MM.1S (cell line): ENCODE measurements at regions not wholly inside any gene's neighbourhood (a gene's known extent, or its start where the extent isn't known, plus 50 kb on each side); places are given as distances from the start of the nearest gene placed in this dataset.

ENCODE experiments used
- DNase-seq: peaks from one replicate; pipeline ENCODE4 v3.0.0-alpha.2; 2015
- H2AFZ ChIP-seq: fragments of 300-600 bp; sonication (generic); 2 replicates; pipeline ENCODE4 v1.6.0; 2016; ENCODE audit warnings: antibody characterized with exemption, low read length
- H3F3A ChIP-seq: fragments of 300-600 bp; sonication (generic); 2 replicates; pipeline ENCODE4 v1.6.1; 2016; ENCODE audit warnings: mild to moderate bottlenecking, antibody characterized with exemption, low read length, moderate library complexity, mixed read lengths; ENCODE audit not compliant: insufficient read depth
- H3K27ac ChIP-seq: fragments of 300-600 bp; sonication (generic); 2 replicates; pipeline ENCODE4 v1.5.1; 2016; ENCODE audit warnings: mild to moderate bottlenecking, low read length
- H3K27me3 ChIP-seq: fragments of 300-600 bp; sonication (generic); replicated peaks from 2 replicates; pipeline ENCODE4 v1.6.0; 2016; ENCODE audit warnings: low read length; ENCODE audit not compliant: insufficient read depth
- H3K36me3 ChIP-seq: fragments of 300-600 bp; sonication (generic); replicated peaks from 2 replicates; pipeline ENCODE4 v1.6.1; 2016; ENCODE audit warnings: mild to moderate bottlenecking, low read length, mixed read lengths; ENCODE audit not compliant: insufficient read depth
- H3K4me1 ChIP-seq: fragments of 300-600 bp; sonication (generic); 2 replicates; pipeline ENCODE4 v1.6.1; 2016; ENCODE audit warnings: low read length, mixed read lengths
- H3K4me2 ChIP-seq: fragments of 300-600 bp; sonication (generic); 2 replicates; pipeline ENCODE4 v1.6.0; 2016; ENCODE audit warnings: low read depth, low read length
- H3K4me3 ChIP-seq: fragments of 300-600 bp; sonication (generic); 2 replicates; pipeline ENCODE4 v1.5.1; 2016; ENCODE audit warnings: low read length, mixed read lengths
- H3K79me2 ChIP-seq: fragments of 300-600 bp; sonication (generic); 2 replicates; pipeline ENCODE4 v1.6.1; 2016; ENCODE audit warnings: mixed run types, low read length, mixed read lengths
- H3K9ac ChIP-seq: fragments of 300-600 bp; sonication (generic); 2 replicates; pipeline ENCODE4 v1.6.1; 2016; ENCODE audit warnings: low read length, mixed read lengths
- H3K9me2 ChIP-seq: fragments of 300-600 bp; sonication (generic); replicated peaks from 2 replicates; pipeline ENCODE4 v1.6.1; 2016; ENCODE audit warnings: mild to moderate bottlenecking, low read length, mixed read lengths; ENCODE audit not compliant: insufficient read depth
- H3K9me3 ChIP-seq: fragments of 300-600 bp; sonication (generic); replicated peaks from 2 replicates; pipeline ENCODE4 v1.6.1; 2016; ENCODE audit warnings: mild to moderate bottlenecking, low read length, mixed read lengths; ENCODE audit not compliant: insufficient read depth
- H4K20me1 ChIP-seq: fragments of 300-600 bp; sonication (generic); 2 replicates; pipeline ENCODE4 v1.6.1; 2016; ENCODE audit warnings: mild to moderate bottlenecking, low read length, moderate library complexity, mixed read lengths; ENCODE audit not compliant: insufficient read depth
- CTCF ChIP-seq: fragments of 300-600 bp; sonication (generic); IDR thresholded peaks from 2 replicates; pipeline ENCODE4 v1.5.1; 2016; ENCODE audit warnings: antibody characterized with exemption, low read length, mixed read lengths
- EZH2 ChIP-seq: fragments of 300-600 bp; sonication (generic); optimal IDR thresholded peaks from 2 replicates; pipeline ENCODE3; 2017; ENCODE audit warnings: low read depth, mild to moderate bottlenecking, antibody characterized with exemption, low read length, mixed read lengths
- EZH2phosphoT487 ChIP-seq: fragments of 300-600 bp; sonication (generic); IDR thresholded peaks from 2 replicates; pipeline ENCODE4 v1.6.1; 2018; ENCODE audit warnings: antibody characterized with exemption, low read length

- H3K27ac ChIP-seq = no peak overlapping the region
- H3F3A ChIP-seq = no peaks in the 10 kb centered on the region
- H2AFZ ChIP-seq = no peak overlapping the region
- no peak overlapping the region for H3K4me3 ChIP-seq
- H3K79me2 ChIP-seq = no peaks in the 10 kb centered on the region
- H3K9me2 ChIP-seq = no peaks in the 10 kb centered on the region
- peak; percentile 74 for DNase-seq
- no peak for TF ChIP-seq EZH2
- no peak for TF ChIP-seq CTCF
- TF ChIP-seq EZH2phosphoT487 = no peak
- H3K9me3 ChIP-seq = no peaks in the 10 kb centered on the region
- no peaks in the 10 kb centered on the region for H3K36me3 ChIP-seq
- no peak overlapping the region for H3K9ac ChIP-seq
- H3K4me2 ChIP-seq = no peak overlapping the region
- no peaks in the 10 kb centered on the region for H3K27me3 ChIP-seq
- no peaks in the 10 kb centered on the region for H4K20me1 ChIP-seq
- H3K4me1 ChIP-seq = no peaks in the 10 kb centered on the region
Measured at GRCh38 chr7:55274156-55274555, 91.0 kb upstream of the LANCL2 start.

- no peaks in the 10 kb centered on the region for H3K9me2 ChIP-seq
- H3K36me3 ChIP-seq = no peaks in the 10 kb centered on the region
- H3K9me3 ChIP-seq = no peaks in the 10 kb centered on the region
- H3K27ac ChIP-seq = no peak overlapping the region
- TF ChIP-seq CTCF (no peak), EZH2phosphoT487 (no peak), EZH2 (no peak)
- no peak overlapping the region for H3K4me2 ChIP-seq
- DNase-seq = no peak
- H3K9ac ChIP-seq = no peak overlapping the region
- no peaks in the 10 kb centered on the region for H3K27me3 ChIP-seq
- H3K4me3 ChIP-seq = no peak overlapping the region
- no peaks in the 10 kb centered on the region for H3F3A ChIP-seq
- no peak overlapping the region for H2AFZ ChIP-seq
- no peaks in the 10 kb centered on the region for H3K4me1 ChIP-seq
- H3K79me2 ChIP-seq = no peaks in the 10 kb centered on the region
- H4K20me1 ChIP-seq = no peaks in the 10 kb centered on the region
Measured at GRCh38 chr7:55275291-55276200, 89.6 kb upstream of the LANCL2 start.

- Histone ChIP-seq H3K36me3 (no peaks in the 10 kb centered on the region), H3K9ac (no peak overlapping the region), H3K4me3 (no peak overlapping the region), H3K4me2 (no peak overlapping the region), H3K4me1 (no peaks in the 10 kb centered on the region), H3K9me2 (no peaks in the 10 kb centered on the region), H3K79me2 (no peaks in the 10 kb centered on the region), H3K27me3 (no peaks in the 10 kb centered on the region), H2AFZ (no peak overlapping the region), H3K9me3 (no peaks in the 10 kb centered on the region), H4K20me1 (no peaks in the 10 kb centered on the region), H3K27ac (no peak overlapping the region), H3F3A (no peaks in the 10 kb centered on the region)
- no peak for TF ChIP-seq CTCF
- TF ChIP-seq EZH2 = no peak
- no peak for TF ChIP-seq EZH2phosphoT487
- no peak for DNase-seq
Measured at GRCh38 chr7:55276572-55277295, 88.4 kb upstream of the LANCL2 start.
